ENCODE measurements at regions not wholly inside any gene's neighbourhood (a gene's known extent, or its start where the extent isn't known, plus 50 kb on each side); places are given as distances from the start of the nearest gene placed in this dataset.

DNA sequence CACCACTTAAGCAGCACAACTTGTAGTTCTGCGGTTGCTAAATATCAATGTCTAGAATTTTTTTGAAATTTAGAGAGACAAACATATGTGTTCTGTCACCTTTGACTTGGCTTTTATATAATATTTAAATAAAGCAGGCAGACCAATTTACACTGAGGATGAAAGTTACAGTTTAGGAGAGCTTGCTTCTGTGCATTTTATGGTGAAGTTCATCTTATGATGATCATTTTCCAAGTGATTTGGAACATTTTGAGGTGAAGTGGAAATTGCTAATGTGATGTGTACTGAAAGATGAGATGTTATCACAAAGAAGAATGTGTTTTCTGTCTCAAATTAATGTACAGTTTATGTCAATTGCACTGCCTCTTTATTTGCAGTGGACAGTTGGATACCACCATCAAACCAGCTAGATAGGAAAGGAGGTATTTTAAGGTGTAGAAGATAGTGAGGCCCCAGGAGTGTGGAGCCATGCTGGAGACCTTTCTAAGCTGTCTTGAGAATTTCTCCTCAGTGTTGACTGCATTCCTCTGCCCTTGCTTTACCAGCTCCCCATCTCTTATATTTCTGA, 461.9 kb downstream of the UTRN start:
- Mint-ChIP-seq H3K9me3 (no peaks in the 10 kb centered on the region), H3K27me3 (no peaks in the 10 kb centered on the region), H3K4me1 (ENCODE audit: low read depth) (no peaks in the 10 kb centered on the region), H3K36me3 (ENCODE audit: low read depth) (peaks cover 56% of the 10 kb centered on the region), H3K4me3 (no peak overlapping the region), H3K27ac (no peak overlapping the region)
- no peaks in the 10 kb centered on the region for H3K27me3 ChIP-seq (ENCODE audit: control insufficient read depth in 1 of 2, insufficient read depth in 2 of 2, low read length in 2 of 2)
- intact Hi-C loops (cut with DNase I, micrococcal nuclease) = loop anchor here in 1 of 2 experiments (10.0 kb wide), 1 partner anchor 162 kb away; no protein-coding TSS in a partner anchor
- CTCF ChIA-PET = no interaction called here
- H3K4me3 ChIP-seq (ENCODE audit: low read length) = no peak overlapping the region
- H3K4me1 ChIP-seq (ENCODE audit: insufficient read depth, low read length) = no peaks in the 10 kb centered on the region
- no peaks in the 10 kb centered on the region for H3K9me3 ChIP-seq (ENCODE audit: control insufficient read depth in 1 of 2, insufficient read depth in 1 of 2, low read length in 2 of 2)
- DNase-seq (no peak), ATAC-seq (ENCODE audit: poor library complexity) (no peak)
- peaks cover 30% of the 10 kb centered on the region for H3K36me3 ChIP-seq (ENCODE audit: insufficient read depth, low read length)
- H3K27ac ChIP-seq (ENCODE audit: low read depth in 1 of 2, low read length in 2 of 2) = no peak overlapping the region
- POLR2A ChIA-PET = no interaction called here
- TF ChIP-seq, protein P1, sequence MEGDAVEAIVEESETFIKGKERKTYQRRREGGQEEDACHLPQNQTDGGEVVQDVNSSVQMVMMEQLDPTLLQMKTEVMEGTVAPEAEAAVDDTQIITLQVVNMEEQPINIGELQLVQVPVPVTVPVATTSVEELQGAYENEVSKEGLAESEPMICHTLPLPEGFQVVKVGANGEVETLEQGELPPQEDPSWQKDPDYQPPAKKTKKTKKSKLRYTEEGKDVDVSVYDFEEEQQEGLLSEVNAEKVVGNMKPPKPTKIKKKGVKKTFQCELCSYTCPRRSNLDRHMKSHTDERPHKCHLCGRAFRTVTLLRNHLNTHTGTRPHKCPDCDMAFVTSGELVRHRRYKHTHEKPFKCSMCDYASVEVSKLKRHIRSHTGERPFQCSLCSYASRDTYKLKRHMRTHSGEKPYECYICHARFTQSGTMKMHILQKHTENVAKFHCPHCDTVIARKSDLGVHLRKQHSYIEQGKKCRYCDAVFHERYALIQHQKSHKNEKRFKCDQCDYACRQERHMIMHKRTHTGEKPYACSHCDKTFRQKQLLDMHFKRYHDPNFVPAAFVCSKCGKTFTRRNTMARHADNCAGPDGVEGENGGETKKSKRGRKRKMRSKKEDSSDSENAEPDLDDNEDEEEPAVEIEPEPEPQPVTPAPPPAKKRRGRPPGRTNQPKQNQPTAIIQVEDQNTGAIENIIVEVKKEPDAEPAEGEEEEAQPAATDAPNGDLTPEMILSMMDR (IDR thresholded peaks at IDR 0.05) = no peak

DNA sequence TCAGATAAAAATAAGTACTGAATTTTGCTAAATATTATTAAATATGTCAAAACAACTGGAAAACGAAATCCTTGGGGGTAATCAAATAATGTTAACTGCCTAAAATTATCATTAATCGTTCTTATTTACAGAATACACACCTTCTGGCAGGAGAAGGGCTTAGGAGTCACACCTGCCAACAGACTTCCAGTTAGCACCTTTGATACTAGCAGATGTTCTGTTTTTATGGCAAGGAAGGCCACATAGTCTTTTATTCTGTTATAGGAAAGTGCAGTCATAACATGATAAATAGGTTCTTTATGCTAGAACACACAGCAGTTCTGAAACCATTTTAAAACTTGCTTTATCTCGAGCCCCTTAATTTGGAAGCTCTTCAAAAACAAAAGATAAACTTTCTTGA, 464.1 kb downstream of the UTRN start:
- peaks cover 45% of the 10 kb centered on the region for H3K36me3 ChIP-seq (ENCODE audit: insufficient read depth, low read length)
- no peaks in the 10 kb centered on the region for H3K4me1 Mint-ChIP-seq (ENCODE audit: low read depth)
- intact Hi-C loops (cut with DNase I, micrococcal nuclease) = loop anchor here in 1 of 2 experiments (10.0 kb wide), 1 partner anchor 164 kb away; no protein-coding TSS in a partner anchor
- no peaks in the 10 kb centered on the region for H3K27me3 Mint-ChIP-seq
- H3K27ac Mint-ChIP-seq = no peak overlapping the region
- no peaks in the 10 kb centered on the region for H3K9me3 Mint-ChIP-seq
- TF ChIP-seq, protein P1 (IDR thresholded peaks at IDR 0.05) = no peak
- DNase-seq (no peak), ATAC-seq (ENCODE audit: poor library complexity) (no peak)
- H3K4me3 Mint-ChIP-seq = no peak overlapping the region
- no peak overlapping the region for H3K4me3 ChIP-seq (ENCODE audit: low read length)
- H3K9me3 ChIP-seq (ENCODE audit: control insufficient read depth in 1 of 2, insufficient read depth in 1 of 2, low read length in 2 of 2) = no peaks in the 10 kb centered on the region
- no peaks in the 10 kb centered on the region for H3K27me3 ChIP-seq (ENCODE audit: control insufficient read depth in 1 of 2, insufficient read depth in 2 of 2, low read length in 2 of 2)
- ChIA-PET CTCF (no interaction called here), POLR2A (interaction anchor here (0.7 to 0.8 kb wide), 2 partner anchors 95 to 1635 kb away, joined by 3 read pairs; no protein-coding TSS in a partner anchor)
- H3K36me3 Mint-ChIP-seq (ENCODE audit: low read depth) = peaks cover 67% of the 10 kb centered on the region
- no peak overlapping the region for H3K27ac ChIP-seq (ENCODE audit: low read depth in 1 of 2, low read length in 2 of 2)
- no peaks in the 10 kb centered on the region for H3K4me1 ChIP-seq (ENCODE audit: insufficient read depth, low read length)

GRCh38 chr6:144753023-144753705, 468.0 kb downstream of the UTRN start:
- Mint-ChIP-seq H3K4me3 (no peak overlapping the region), H3K4me1 (ENCODE audit: low read depth) (no peaks in the 10 kb centered on the region), H3K36me3 (ENCODE audit: low read depth) (peaks cover 82% of the 10 kb centered on the region), H3K9me3 (no peaks in the 10 kb centered on the region), H3K27ac (no peak overlapping the region), H3K27me3 (no peaks in the 10 kb centered on the region)
- ChIA-PET POLR2A (interaction anchor here (0.8 kb wide), 1 partner anchor 9 kb away, joined by 4 read pairs; no protein-coding TSS in a partner anchor), CTCF (no interaction called here)
- H3K4me3 ChIP-seq (ENCODE audit: low read length) = no peak overlapping the region
- ATAC-seq (ENCODE audit: poor library complexity) (no peak), DNase-seq (no peak)
- TF ChIP-seq, protein P1 (IDR thresholded peaks at IDR 0.05) = no peak
- intact Hi-C loops (cut with DNase I, micrococcal nuclease) = no loop called here
- H3K27ac ChIP-seq (ENCODE audit: low read depth in 1 of 2, low read length in 2 of 2) = no peak overlapping the region
- peaks cover 72% of the 10 kb centered on the region for H3K36me3 ChIP-seq (ENCODE audit: insufficient read depth, low read length)
- no peaks in the 10 kb centered on the region for H3K9me3 ChIP-seq (ENCODE audit: control insufficient read depth in 1 of 2, insufficient read depth in 1 of 2, low read length in 2 of 2)
- H3K27me3 ChIP-seq (ENCODE audit: control insufficient read depth in 1 of 2, insufficient read depth in 2 of 2, low read length in 2 of 2) = no peaks in the 10 kb centered on the region
- H3K4me1 ChIP-seq (ENCODE audit: insufficient read depth, low read length) = no peaks in the 10 kb centered on the region

All from CD4-positive, alpha-beta T cell (primary cell).